Skeletal muscle satellite cell (primary cell): ENCODE measurements at regions not wholly inside any gene's neighbourhood (a gene's known extent, or its start where the extent isn't known, plus 50 kb on each side); places are given as distances from the start of the nearest gene placed in this dataset.
"Not testable (repeated sequence)": the region's sequence is repeated elsewhere in the genome, so short reads cannot be mapped to it uniquely, and the experiment has no call there.

ENCODE experiments used
- H3K27me3 ChIP-seq: 2 replicates; pipeline ENCODE4 v1.7.0; 2013; ENCODE audit warnings: low read length; ENCODE audit not compliant: control insufficient read depth, insufficient read depth
- H3K36me3 ChIP-seq: 2 replicates; pipeline ENCODE4 v1.7.0; 2013; ENCODE audit warnings: mild to moderate bottlenecking, control low read depth, low read length; ENCODE audit not compliant: insufficient read depth
- H3K4me1 ChIP-seq: 2 replicates; pipeline ENCODE4 v1.7.0; 2013; ENCODE audit warnings: low read length; ENCODE audit not compliant: control insufficient read depth, insufficient read depth
- H3K4me2 ChIP-seq: 2 replicates; pipeline ENCODE4 v1.7.0; 2013; ENCODE audit warnings: mild to moderate bottlenecking, low read length
- H3K4me3 ChIP-seq: 2 replicates; pipeline ENCODE4 v1.7.0; 2013; ENCODE audit warnings: low read length
- H3K9ac ChIP-seq: 2 replicates; pipeline ENCODE4 v1.7.0; 2013; ENCODE audit warnings: mild to moderate bottlenecking, low read depth, low read length, moderate library complexity
- H3K9me3 ChIP-seq: replicated peaks from 2 replicates; pipeline ENCODE4 v1.7.0; 2013; ENCODE audit warnings: mild to moderate bottlenecking, control low read depth, low read length

DNA sequence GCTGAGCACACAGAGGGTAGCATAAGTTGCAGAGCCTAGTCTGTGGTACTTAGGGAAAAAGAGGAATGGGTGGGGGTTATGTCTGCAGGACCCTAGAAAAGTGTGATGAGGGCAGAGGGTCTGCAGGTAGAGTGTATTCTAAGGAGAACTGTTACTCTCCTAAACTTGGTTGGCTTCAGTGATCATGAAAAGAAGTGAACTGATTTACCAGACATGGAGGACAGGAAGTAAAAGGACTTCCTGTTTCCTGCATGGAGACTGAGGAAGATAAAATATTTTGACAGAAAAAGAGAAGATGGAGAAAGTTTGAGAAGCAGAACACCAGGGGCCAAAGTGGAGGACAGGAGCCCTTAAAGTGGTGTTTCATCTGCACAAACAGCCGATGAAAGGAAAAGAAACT lies 472.2 kb downstream of the TMEM121 start:
- H3K27me3 ChIP-seq, H3K9me3 ChIP-seq, H3K9ac ChIP-seq, H3K4me1 ChIP-seq, H3K36me3 ChIP-seq, H3K4me2 ChIP-seq, H3K4me3 ChIP-seq: not testable (repeated sequence)

DNA sequence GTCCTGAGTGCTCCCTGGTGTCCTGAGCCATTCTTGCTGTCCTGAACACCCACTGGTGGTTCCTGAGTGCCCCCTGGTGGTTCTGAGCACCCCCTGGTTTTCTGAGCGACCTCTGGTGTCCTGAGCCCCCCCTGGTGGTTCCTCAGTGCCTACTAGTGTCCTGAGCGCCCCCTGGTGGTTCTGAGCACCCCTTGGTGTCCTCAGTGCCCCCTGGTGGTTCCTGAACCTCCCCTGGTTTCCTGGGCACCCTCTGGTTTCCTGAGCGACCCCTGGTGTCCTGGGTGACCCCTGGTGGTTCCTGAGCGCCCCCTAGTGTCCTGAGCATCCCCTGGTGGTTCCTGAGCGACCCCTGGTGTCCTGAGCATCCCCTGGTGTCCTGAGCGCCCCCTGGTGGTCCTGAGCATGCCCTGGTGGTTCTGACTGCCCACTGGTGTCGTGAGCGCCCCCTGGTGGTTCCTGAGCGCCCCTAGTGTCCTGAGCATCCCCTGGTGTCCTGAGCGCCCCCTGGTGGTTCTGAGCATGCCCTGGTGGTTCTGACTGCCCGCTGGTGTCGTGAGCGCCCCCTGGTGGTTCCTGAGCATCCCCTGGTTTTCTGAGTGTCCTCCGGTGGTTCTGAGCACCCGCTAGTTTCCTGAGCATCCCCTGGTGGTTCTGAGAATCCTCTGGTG lies 473.1 kb downstream of the TMEM121 start:
- H3K9me3 ChIP-seq = peaks cover 6% of the 10 kb centered on the region
- no peaks in the 10 kb centered on the region for H3K36me3 ChIP-seq
- H3K4me3 ChIP-seq = no peak overlapping the region
- no peak overlapping the region for H3K4me2 ChIP-seq
- no peaks in the 10 kb centered on the region for H3K27me3 ChIP-seq
- H3K9ac ChIP-seq = no peak overlapping the region
- H3K4me1 ChIP-seq = no peaks in the 10 kb centered on the region

DNA sequence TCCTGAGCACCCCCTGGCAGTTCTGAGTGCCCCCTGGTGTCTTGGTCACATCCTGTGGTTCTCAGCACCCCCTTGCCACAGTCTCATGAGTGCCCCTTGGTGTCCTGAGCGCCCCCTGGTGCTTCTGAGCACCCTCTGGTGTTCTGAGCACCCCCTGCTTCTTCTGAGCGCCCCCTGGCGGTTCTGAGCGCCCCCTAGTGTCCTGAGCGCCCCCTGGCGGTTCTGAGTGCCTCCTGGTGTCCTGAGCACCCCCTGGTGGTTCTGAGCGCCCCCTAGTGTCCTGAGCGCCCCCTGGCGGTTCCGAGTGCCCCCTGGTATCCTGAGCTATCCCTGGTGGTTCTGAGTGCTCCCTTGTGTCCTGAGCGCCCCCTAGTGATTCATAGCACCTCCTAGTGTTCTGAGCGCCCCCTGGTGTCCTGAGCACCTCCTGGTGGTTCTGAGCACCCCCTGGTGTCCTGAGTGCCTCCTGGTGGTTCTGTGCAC lies 473.7 kb downstream of the TMEM121 start:
- not testable (repeated sequence) for H3K9ac ChIP-seq, H3K4me2 ChIP-seq, H3K4me1 ChIP-seq

DNA sequence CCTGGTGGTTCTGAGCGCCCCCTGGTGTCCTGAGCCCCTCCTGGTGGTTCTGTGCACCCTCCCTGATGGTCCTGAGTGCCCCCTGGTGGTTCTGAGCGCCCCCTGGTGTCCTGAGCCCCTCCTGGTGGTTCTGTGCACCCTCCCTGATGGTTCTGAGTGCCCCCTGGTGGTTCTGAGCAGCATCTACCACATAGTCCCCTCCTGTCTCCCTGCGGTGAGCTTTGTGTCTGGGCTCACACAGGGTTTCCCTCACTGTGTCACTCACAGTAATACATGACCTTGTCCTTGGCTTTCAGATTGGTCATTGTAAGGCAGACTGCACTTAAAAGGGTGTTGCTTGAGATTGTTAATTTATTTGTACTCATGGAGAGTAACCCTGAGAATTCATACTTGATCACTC lies 474.9 kb downstream of the TMEM121 start:
- H3K9ac ChIP-seq, H3K9me3 ChIP-seq, H3K4me1 ChIP-seq, H3K4me3 ChIP-seq, H3K4me2 ChIP-seq, H3K36me3 ChIP-seq, H3K27me3 ChIP-seq: not testable (repeated sequence)

More for the DNA sequence above, 473.7 kb downstream of the TMEM121 start:
- H3K27me3 ChIP-seq, H3K9me3 ChIP-seq, H3K4me3 ChIP-seq, H3K36me3 ChIP-seq: not testable (repeated sequence)

DNA sequence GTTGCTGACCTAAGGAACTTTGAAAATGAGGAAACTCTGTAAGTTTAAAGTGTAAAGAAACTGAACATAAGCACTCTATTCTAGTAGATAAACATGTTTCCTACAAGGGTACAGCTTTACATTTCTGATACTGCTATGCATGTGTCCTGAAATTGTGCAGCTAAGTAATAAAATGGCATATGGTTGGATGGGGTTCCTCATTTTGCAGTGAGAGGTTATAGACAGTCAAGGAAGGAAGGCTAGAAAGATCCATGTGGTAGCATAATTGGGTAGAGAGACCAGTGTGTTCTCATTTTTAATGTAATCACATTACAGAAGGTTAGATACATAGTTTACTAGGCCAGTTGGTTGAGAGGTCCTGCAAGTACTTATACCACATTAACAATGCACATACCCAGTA lies 477.0 kb downstream of the TMEM121 start:
- H3K4me3 ChIP-seq = no peak overlapping the region
- no peak overlapping the region for H3K9ac ChIP-seq
- peaks cover 6% of the 10 kb centered on the region for H3K9me3 ChIP-seq
- H3K4me2 ChIP-seq = no peak overlapping the region
- no peaks in the 10 kb centered on the region for H3K36me3 ChIP-seq
- no peaks in the 10 kb centered on the region for H3K4me1 ChIP-seq
- no peaks in the 10 kb centered on the region for H3K27me3 ChIP-seq

DNA sequence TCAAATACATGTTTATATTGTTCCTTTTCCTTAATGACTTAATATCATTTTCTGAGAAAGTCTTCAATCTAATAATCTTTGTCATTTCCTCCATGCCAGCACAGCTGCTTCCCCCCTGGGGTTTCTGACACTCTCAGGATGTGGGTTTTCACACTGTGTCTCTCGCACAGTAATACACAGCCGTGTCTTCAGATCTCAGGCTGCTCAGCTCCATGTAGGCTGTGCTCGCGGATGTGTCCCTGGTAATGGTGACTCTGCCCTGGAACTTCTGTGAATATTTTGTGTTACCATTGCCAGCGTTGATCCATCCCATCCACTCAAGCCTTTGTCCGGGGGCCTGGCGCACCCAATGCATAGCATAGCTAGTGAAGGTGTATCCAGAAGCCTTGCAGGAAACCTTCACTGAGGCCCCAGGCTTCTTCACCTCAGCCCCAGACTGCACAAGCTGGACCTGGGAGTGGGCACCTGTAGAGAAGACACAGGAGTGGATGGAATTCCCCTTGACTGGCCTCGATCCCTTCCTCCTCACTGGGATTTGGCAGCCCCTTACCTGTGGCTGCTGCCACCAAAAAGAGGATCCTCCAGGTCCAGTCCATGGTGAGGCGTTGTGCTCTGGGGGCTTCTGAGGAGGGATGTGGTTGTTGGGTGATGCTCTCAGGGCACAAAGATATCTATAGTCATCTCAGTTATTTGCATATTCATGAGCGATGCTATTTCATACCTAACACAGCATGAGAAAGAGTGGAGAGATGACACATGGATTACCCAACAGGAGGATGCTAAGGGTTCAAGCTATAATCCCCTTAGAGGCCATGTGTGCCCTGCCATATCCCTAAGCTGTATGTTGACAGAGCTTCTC lies 478.8 kb downstream of the TMEM121 start:
- not testable (repeated sequence) for H3K9ac ChIP-seq, H3K9me3 ChIP-seq, H3K27me3 ChIP-seq, H3K4me2 ChIP-seq, H3K4me3 ChIP-seq, H3K36me3 ChIP-seq, H3K4me1 ChIP-seq

DNA sequence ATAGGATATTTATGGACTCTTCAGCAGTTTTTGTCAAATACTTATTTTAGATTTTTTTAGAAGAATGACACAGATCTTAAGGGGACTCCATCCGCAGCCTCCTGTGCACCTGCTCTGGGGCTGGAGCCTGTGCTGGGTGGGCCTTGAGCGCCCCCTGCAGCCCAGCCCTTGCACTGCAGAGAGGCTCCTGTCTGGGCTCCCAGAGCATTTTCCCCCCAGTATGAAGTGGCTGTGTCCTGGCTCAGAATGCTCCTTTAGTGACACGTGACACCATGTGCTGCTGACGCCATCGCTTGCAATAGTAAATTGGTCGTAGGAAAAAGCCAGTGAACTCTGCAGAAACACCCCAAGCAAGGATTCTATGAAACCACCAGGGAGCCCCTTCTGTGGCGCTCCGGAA lies 479.7 kb downstream of the TMEM121 start:
- H3K27me3 ChIP-seq, H3K9ac ChIP-seq, H3K36me3 ChIP-seq, H3K4me1 ChIP-seq, H3K4me2 ChIP-seq, H3K4me3 ChIP-seq, H3K9me3 ChIP-seq: not testable (repeated sequence)

DNA sequence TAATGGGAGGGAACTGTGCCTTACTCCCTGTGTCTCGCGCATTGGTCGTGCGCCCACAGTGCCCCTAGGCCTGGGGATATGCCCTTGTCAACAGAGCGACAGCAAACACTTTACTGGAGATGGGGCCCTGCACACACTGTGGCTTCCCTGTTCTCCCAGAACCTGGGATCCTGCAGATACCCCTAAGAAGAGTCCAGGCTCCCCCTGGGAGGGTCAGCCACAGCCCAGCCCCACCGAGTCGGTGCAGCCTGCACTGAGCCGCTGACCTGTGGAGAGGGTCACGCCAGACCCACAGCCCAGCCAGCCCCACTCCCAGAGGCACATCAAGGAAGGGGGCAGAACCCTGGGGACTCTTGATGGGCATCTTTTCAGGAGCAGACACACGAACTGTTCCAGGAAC lies 480.3 kb downstream of the TMEM121 start:
- not testable (repeated sequence) for H3K4me3 ChIP-seq, H3K4me1 ChIP-seq, H3K4me2 ChIP-seq, H3K27me3 ChIP-seq, H3K36me3 ChIP-seq, H3K9me3 ChIP-seq, H3K9ac ChIP-seq

DNA sequence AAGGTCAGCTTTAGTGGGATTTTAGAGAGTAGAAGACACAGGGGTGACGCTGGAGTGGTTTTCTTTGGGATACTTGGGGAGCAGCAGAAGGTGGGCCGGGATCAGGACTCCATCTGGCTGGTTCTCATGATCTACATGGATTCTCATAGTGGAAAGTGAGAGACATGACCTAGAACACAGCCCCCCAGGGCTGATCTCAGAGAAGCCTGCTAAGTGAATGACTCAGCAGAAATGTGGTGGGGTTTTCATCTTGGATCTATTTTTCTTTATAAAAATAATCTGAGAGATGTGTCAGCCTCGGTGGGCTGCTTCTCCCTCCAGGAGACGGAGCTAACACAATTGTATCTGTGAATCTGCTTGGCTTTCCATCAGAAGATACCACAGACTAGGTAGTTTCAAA lies 484.4 kb downstream of the TMEM121 start:
- Histone ChIP-seq H3K9me3 (no peaks in the 10 kb centered on the region), H3K4me2 (no peak overlapping the region), H3K4me3 (no peak overlapping the region), H3K4me1 (no peaks in the 10 kb centered on the region), H3K36me3 (no peaks in the 10 kb centered on the region), H3K9ac (no peak overlapping the region), H3K27me3 (no peaks in the 10 kb centered on the region)

DNA sequence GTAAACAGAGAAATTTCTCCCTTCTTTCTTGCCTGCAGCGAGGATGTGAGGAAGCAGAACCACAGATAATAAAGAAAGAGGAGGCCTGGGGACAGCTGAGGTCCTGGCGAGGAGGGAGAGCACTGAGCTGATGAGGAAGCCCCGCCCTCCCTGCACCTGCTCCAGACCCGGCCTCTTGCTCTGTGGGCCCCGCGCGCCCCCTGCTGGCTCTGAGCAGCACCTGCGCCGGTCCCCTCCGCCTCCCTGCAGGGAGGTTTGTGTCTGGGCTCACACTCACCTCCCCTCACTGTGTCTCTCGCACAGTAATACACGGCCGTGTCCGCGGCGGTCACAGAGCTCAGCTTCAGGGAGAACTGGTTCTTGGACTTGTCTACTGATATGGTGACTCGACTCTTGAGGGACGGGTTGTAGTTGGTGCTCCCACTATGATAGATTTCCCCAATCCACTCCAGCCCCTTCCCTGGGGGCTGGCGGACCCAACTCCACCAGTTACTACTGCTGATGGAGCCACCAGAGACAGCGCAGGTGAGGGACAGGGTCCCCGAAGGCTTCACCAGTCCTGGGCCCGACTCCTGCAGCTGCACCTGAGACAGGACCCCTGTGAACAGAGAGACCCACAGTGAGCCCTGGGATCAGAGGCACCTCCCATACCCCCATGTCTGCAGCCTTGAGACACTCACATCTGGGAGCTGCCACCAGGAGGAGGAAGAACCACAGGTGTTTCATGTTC lies 485.4 kb downstream of the TMEM121 start:
- H3K4me3 ChIP-seq = not testable (repeated sequence)

DNA sequence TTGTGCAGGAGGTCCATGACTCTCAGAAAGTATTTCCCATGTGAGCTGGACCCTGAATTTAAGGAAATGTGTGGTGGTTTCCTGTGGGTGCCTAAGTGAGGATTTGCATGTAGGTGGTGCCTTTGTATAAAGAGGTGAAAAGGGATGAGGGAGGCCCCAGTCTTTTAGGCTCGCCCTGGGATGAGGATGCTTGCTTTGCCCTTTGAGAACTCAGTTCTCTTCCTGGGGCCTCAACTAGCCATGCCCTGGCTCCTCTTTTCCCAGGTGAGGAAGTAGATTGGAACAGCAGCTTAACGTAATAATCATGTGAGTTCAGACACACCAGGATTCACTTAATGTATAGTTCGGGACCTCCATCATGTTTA lies 486.0 kb downstream of the TMEM121 start:
- H3K27me3 ChIP-seq, H3K4me3 ChIP-seq, H3K9ac ChIP-seq, H3K36me3 ChIP-seq, H3K9me3 ChIP-seq, H3K4me2 ChIP-seq, H3K4me1 ChIP-seq: not testable (repeated sequence)

More for the DNA sequence above, 485.4 kb downstream of the TMEM121 start:
- not testable (repeated sequence) for H3K9me3 ChIP-seq, H3K4me2 ChIP-seq, H3K9ac ChIP-seq, H3K36me3 ChIP-seq, H3K27me3 ChIP-seq, H3K4me1 ChIP-seq
